PFSK-1 (cell line): ENCODE measurements at regions not wholly inside any gene's neighbourhood (a gene's known extent, or its start where the extent isn't known, plus 50 kb on each side); places are given as distances from the start of the nearest gene placed in this dataset.

Experiments used
- FOXP2 ChIP-seq: optimal IDR thresholded peaks from 2 replicates; pipeline ENCODE3; 2011; ENCODE audit warnings: borderline replicate concordance, control low read depth, inconsistent platforms; ENCODE audit not compliant: insufficient read depth; ENCODE audit errors: extremely low read length, extremely low read depth
- POLR2AphosphoS5 ChIP-seq: IDR thresholded peaks from 2 replicates; pipeline ENCODE4 v1.6.1; 2012; ENCODE audit warnings: low read depth, mild to moderate bottlenecking, control low read depth, low read length, moderate library complexity
- REST ChIP-seq, 2 experiments: IDR thresholded peaks; 2 replicates each; pipeline versions ENCODE4 v1.6.1 to v1.8.0; 2011 to 2012; ENCODE audit warnings: low read depth in 2 of 2, low read length in 2 of 2, control low read depth in 1 of 2, inconsistent platforms in 1 of 2, mild to moderate bottlenecking in 1 of 2, moderate library complexity in 1 of 2; ENCODE audit not compliant: insufficient read depth in 1 of 2
- SIN3A ChIP-seq: IDR thresholded peaks from 2 replicates; pipeline ENCODE4 v1.6.1; 2012; ENCODE audit warnings: mild to moderate bottlenecking, low read length, moderate library complexity, borderline replicate concordance; ENCODE audit not compliant: insufficient read depth
- TAF1 ChIP-seq: IDR thresholded peaks from 2 replicates; pipeline ENCODE4 v1.6.1; 2012; ENCODE audit warnings: low read length, control low read depth, borderline replicate concordance; ENCODE audit not compliant: insufficient read depth

DNA sequence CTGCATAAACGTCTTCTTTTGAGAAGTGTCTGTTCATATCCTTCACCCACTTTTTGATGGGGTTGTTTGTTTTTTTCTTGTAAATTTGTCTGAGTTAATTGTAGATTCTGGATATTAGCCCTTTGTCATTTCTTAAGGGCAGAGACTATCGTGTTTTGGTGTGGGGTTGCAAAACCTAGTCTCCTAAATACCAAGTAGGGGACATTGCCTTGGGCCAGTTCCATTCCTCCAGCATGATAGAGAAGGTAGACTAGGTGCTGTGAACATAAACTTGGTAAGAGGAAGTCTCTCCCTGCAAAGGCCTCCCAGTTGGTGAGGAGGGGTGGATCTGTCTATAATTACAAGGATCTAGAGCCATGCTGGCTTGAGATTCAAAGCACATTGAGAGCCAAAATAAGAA, 390.7 kb downstream of the VRK1 start:
- TF ChIP-seq POLR2AphosphoS5 (no peak), TAF1 (no peak), REST (IDR thresholded peaks at IDR 0.05; ENCODE audit: insufficient read depth in 1 of 2, low read depth in 2 of 2, low read length in 2 of 2) (no peak), SIN3A (no peak), FOXP2 (no peak)

DNA sequence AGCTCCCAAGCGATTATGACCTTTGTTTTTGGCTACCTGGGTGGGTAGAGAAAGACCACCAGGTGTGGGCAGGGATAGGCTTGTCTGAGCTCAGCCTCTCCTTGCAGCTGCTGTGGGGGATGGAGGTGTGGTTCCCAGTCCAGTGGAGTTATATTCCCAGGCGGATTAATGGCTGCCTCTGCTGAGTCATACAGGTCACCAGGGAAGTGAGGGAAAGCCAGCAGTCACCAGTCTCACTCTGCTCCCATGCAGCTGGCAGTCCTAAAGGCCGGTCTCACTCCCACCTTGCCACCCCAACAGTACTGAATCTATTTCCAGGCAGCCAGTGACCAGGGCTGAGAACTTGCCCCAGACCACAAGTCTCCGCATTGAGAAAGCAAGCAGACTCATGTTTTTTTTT, 399.2 kb downstream of the VRK1 start:
- TF ChIP-seq TAF1 (no peak), REST (IDR thresholded peaks at IDR 0.05; ENCODE audit: insufficient read depth in 1 of 2, low read depth in 2 of 2, low read length in 2 of 2) (no peak), POLR2AphosphoS5 (no peak), FOXP2 (no peak), SIN3A (no peak)

- TF ChIP-seq SIN3A (no peak), REST (IDR thresholded peaks at IDR 0.05; ENCODE audit: insufficient read depth in 1 of 2, low read depth in 2 of 2, low read length in 2 of 2) (no peak), FOXP2 (no peak)
Measured at GRCh38 chr14:97198813-97199212, 401.6 kb downstream of the VRK1 start.

- TF ChIP-seq FOXP2: no peak
Measured at GRCh38 chr14:97200245-97200644, 403.1 kb downstream of the VRK1 start.

DNA sequence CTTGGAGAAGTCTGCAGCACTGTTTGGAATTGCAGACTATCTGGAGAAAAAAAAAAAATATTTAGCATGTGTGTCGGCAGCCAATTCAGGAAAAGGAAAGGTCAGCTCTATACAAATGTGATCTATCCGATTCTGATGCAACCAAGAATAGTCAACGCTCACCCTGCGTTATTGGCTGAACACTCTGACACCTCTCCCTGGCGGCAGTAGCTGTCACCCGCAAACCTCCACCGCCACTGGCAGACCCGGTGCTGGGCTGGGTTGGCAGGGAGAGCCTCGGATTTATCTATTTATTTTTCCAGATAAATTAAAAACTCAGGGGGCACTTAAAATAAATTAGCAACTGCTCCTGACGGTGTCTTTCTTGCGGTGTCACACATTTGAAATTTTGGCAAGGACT, 409.7 kb downstream of the VRK1 start:
- no peak for TF ChIP-seq FOXP2
- TF ChIP-seq POLR2AphosphoS5: no peak
- TF ChIP-seq SIN3A: no peak
- TF ChIP-seq REST (IDR thresholded peaks at IDR 0.05; ENCODE audit: insufficient read depth in 1 of 2, low read depth in 2 of 2, low read length in 2 of 2): no peak
- no peak for TF ChIP-seq TAF1

- TF ChIP-seq POLR2AphosphoS5 (no peak), SIN3A (no peak), TAF1 (no peak), FOXP2 (no peak), REST (IDR thresholded peaks at IDR 0.05; ENCODE audit: insufficient read depth in 1 of 2, low read depth in 2 of 2, low read length in 2 of 2) (no peak)
Measured at GRCh38 chr14:97210202-97210601, 413.0 kb downstream of the VRK1 start.
